WTC11 (cell line): ENCODE measurements at regions not wholly inside any gene's neighbourhood (a gene's known extent, or its start where the extent isn't known, plus 50 kb on each side); places are given as distances from the start of the nearest gene placed in this dataset.

Experiments used
- ATAC-seq: fragments of 200-7000 bp; cut with Tn5 transposase; 2 replicates; pipeline ENCODE4 v1.10.0; 2021; ENCODE audit warnings: mild to moderate bottlenecking, moderate library complexity
- CTCF ChIA-PET: fragments of 300-600 bp; sonication (Branson Sonifier 250); formaldehyde crosslinking; loops from one replicate; lab custom pipeline; 2021; ENCODE audit warnings: antibody characterized with exemption; lab: Charles Lee
- POLR2A ChIA-PET: fragments of 350-600 bp; sonication (Branson Sonifier 250); formaldehyde crosslinking; loops from one replicate; lab custom pipeline; 2021; ENCODE audit warnings: antibody characterized with exemption; lab: Charles Lee
- DNase-seq: peaks from one replicate; pipeline ENCODE4 v3.0.0; 2021; ENCODE audit warnings: low spot score
- H3K27ac Mint-ChIP-seq: 2 replicates; pipeline ENCODE4 v1.8.0; 2021; ENCODE audit warnings: mixed read lengths
- H3K27me3 Mint-ChIP-seq: 2 replicates; pipeline ENCODE4 v1.8.0; 2021; ENCODE audit warnings: low read depth, mild to moderate bottlenecking, moderate library complexity, mixed read lengths
- H3K36me3 Mint-ChIP-seq: 2 replicates; pipeline ENCODE4 v1.8.0; 2021; ENCODE audit warnings: mixed read lengths
- H3K4me1 Mint-ChIP-seq: 2 replicates; pipeline ENCODE4 v1.8.0; 2022; ENCODE audit warnings: mixed read lengths
- H3K4me3 Mint-ChIP-seq: 2 replicates; pipeline ENCODE4 v1.8.0; 2021; ENCODE audit warnings: mild to moderate bottlenecking, moderate library complexity, mixed read lengths
- H3K9me3 Mint-ChIP-seq: 2 replicates; pipeline ENCODE4 v1.8.0; 2021; ENCODE audit warnings: mixed read lengths
- ATF1 ChIP-seq: sonication (generic); formaldehyde crosslinking; IDR thresholded peaks from 2 replicates; pipeline ENCODE4 v1.8.1; 2023; ENCODE audit warnings: mild to moderate bottlenecking, moderate library complexity, missing genetic modification reagents
- ATF3 ChIP-seq: sonication (generic); formaldehyde crosslinking; conservative IDR thresholded peaks from 2 replicates; pipeline ENCODE4 v1.8.1; 2022; ENCODE audit warnings: mild to moderate bottlenecking, missing genetic modification reagents
- CBFB ChIP-seq: sonication (generic); formaldehyde crosslinking; IDR thresholded peaks from 2 replicates; pipeline ENCODE4 v1.8.1; 2022; ENCODE audit warnings: mild to moderate bottlenecking, low read depth, missing genetic modification reagents
- E2F5 ChIP-seq: sonication (generic); formaldehyde crosslinking; IDR thresholded peaks from 2 replicates; pipeline ENCODE4 v1.8.1; 2022; ENCODE audit warnings: mild to moderate bottlenecking, moderate library complexity, missing genetic modification reagents
- FOXP1 ChIP-seq: sonication (generic); formaldehyde crosslinking; IDR thresholded peaks from 2 replicates; pipeline ENCODE4 v1.8.0; 2022; ENCODE audit warnings: missing genetic modification reagents, mild to moderate bottlenecking, moderate library complexity, borderline replicate concordance
- FOXP4 ChIP-seq: sonication (generic); formaldehyde crosslinking; IDR thresholded peaks from 2 replicates; pipeline ENCODE4 v1.8.0; 2022; ENCODE audit warnings: mild to moderate bottlenecking, missing genetic modification reagents
- GRHL2 ChIP-seq: fragments of 250-450 bp; sonication (Bioruptor Pico); IDR thresholded peaks from 2 replicates; pipeline ENCODE4 v1.8.0; 2022; ENCODE audit warnings: mild to moderate bottlenecking, moderate library complexity; ENCODE audit not compliant: insufficient replicate concordance, severe bottlenecking
- HMGXB4 ChIP-seq: sonication (generic); formaldehyde crosslinking; IDR thresholded peaks from 2 replicates; pipeline ENCODE4 v1.8.1; 2023; ENCODE audit warnings: mild to moderate bottlenecking, moderate library complexity, missing genetic modification reagents
- IRF2 ChIP-seq: sonication (generic); formaldehyde crosslinking; IDR thresholded peaks from 2 replicates; pipeline ENCODE4 v1.8.0; 2022; ENCODE audit warnings: low read depth, missing genetic modification reagents, borderline replicate concordance
- JAZF1 ChIP-seq: fragments of 250-450 bp; sonication (Bioruptor Pico); IDR thresholded peaks from 2 replicates; pipeline ENCODE4 v1.9.0; 2021; ENCODE audit warnings: moderate library complexity, mild to moderate bottlenecking, inconsistent platforms
- MYBL2 ChIP-seq: sonication (generic); formaldehyde crosslinking; IDR thresholded peaks from 2 replicates; pipeline ENCODE4 v1.8.1; 2023; ENCODE audit warnings: mild to moderate bottlenecking, moderate library complexity, missing genetic modification reagents
- NFE2L1 ChIP-seq: sonication (generic); formaldehyde crosslinking; IDR thresholded peaks from 2 replicates; pipeline ENCODE4 v1.8.1; 2023; ENCODE audit warnings: missing genetic modification reagents
- NR2C2 ChIP-seq: sonication (generic); formaldehyde crosslinking; IDR thresholded peaks from 2 replicates; pipeline ENCODE4 v1.8.0; 2022; ENCODE audit warnings: mild to moderate bottlenecking, missing genetic modification reagents
- RORB ChIP-seq: fragments of 250-450 bp; sonication (Bioruptor Pico); IDR thresholded peaks from 2 replicates; pipeline ENCODE4 v1.9.0; 2021; ENCODE audit warnings: mild to moderate bottlenecking
- SMAD4 ChIP-seq: sonication (generic); formaldehyde crosslinking; IDR thresholded peaks from 2 replicates; pipeline ENCODE4 v1.8.0; 2022; ENCODE audit warnings: mild to moderate bottlenecking, missing genetic modification reagents
- ZBTB21 ChIP-seq: sonication (generic); formaldehyde crosslinking; IDR thresholded peaks from 2 replicates; pipeline ENCODE4 v1.8.1; 2023; ENCODE audit warnings: mild to moderate bottlenecking, missing genetic modification reagents, borderline replicate concordance
- ZNF425 ChIP-seq: fragments of 250-450 bp; sonication (Bioruptor Pico); conservative IDR thresholded peaks from 2 replicates; pipeline ENCODE4 v1.9.0; 2021; ENCODE audit warnings: mild to moderate bottlenecking

GRCh38 chr18:78641689-78642231 is 337.9 kb upstream of the SALL3 start:
- DNase-seq (no peak), ATAC-seq (no peak)
- peaks cover 30% of the 10 kb centered on the region for H3K9me3 Mint-ChIP-seq
- H3K4me1 Mint-ChIP-seq, result peaks cover 6% of the 10 kb centered on the region; the same call in 1 of the 2 replicates
- TF ChIP-seq JAZF1 (no peak), NR2C2 (CRISPR knock-in tag) (no peak)
- POLR2A ChIA-PET, result no interaction called here
- peaks cover under 1% of the 10 kb centered on the region for H3K27me3 Mint-ChIP-seq
- peaks cover 22% of the 10 kb centered on the region for H3K36me3 Mint-ChIP-seq
- CTCF ChIA-PET, result no interaction called here
- H3K4me3 Mint-ChIP-seq, result no peak overlapping the region
- no peak overlapping the region for H3K27ac Mint-ChIP-seq

- DNase-seq, result no peak
- CTCF ChIA-PET, result no interaction called here
These were observed 337.2 kb upstream of the SALL3 start for GRCh38 chr18:78642296-78642951.

GRCh38 chr18:78643004-78643403 is 336.6 kb upstream of the SALL3 start:
- H3K4me1 Mint-ChIP-seq, result peaks cover 6% of the 10 kb centered on the region; the same call in 1 of the 2 replicates
- POLR2A ChIA-PET, result no interaction called here
- H3K27ac Mint-ChIP-seq, result no peak overlapping the region
- TF ChIP-seq IRF2 (CRISPR knock-in tag) (no peak), E2F5 (CRISPR knock-in tag) (no peak), NFE2L1 (CRISPR knock-in tag) (no peak), ATF3 (CRISPR knock-in tag) (no peak), HMGXB4 (CRISPR knock-in tag) (no peak)
- H3K36me3 Mint-ChIP-seq, result peaks cover 32% of the 10 kb centered on the region
- ATAC-seq (no peak), DNase-seq (no peak)
- no peak overlapping the region for H3K4me3 Mint-ChIP-seq
- CTCF ChIA-PET, result no interaction called here
- H3K9me3 Mint-ChIP-seq, result peaks cover 36% of the 10 kb centered on the region
- H3K27me3 Mint-ChIP-seq, result no peaks in the 10 kb centered on the region; the same call in none of the 2 replicates

More at GRCh38 chr18:78642296-78642951, 337.2 kb upstream of the SALL3 start:
- Mint-ChIP-seq H3K4me1 (peaks cover 6% of the 10 kb centered on the region; the same call in 1 of the 2 replicates), H3K27me3 (no peaks in the 10 kb centered on the region; the same call in 1 of the 2 replicates), H3K27ac (no peak overlapping the region), H3K9me3 (peaks cover 30% of the 10 kb centered on the region), H3K36me3 (peaks cover 26% of the 10 kb centered on the region), H3K4me3 (no peak overlapping the region)
- POLR2A ChIA-PET, result no interaction called here
- TF ChIP-seq FOXP4, result no peak
- no peak for TF ChIP-seq NR2C2 (CRISPR knock-in tag)
- TF ChIP-seq ZBTB21 (CRISPR knock-in tag), result no peak
- no peak for ATAC-seq

- H3K4me1 Mint-ChIP-seq, result peaks cover 6% of the 10 kb centered on the region; the same call in 1 of the 2 replicates
- H3K9me3 Mint-ChIP-seq, result peaks cover 46% of the 10 kb centered on the region
- TF ChIP-seq ZNF425 (CRISPR knock-in tag) (no peak), RORB (CRISPR knock-in tag) (no peak), SMAD4 (CRISPR knock-in tag) (no peak), MYBL2 (no peak), ATF1 (CRISPR knock-in tag) (no peak), FOXP1 (no peak), GRHL2 (CRISPR knock-in tag) (no peak), CBFB (CRISPR knock-in tag) (no peak)
- POLR2A ChIA-PET, result no interaction called here
- H3K36me3 Mint-ChIP-seq, result peaks cover 38% of the 10 kb centered on the region
- no peak for DNase-seq
- no peaks in the 10 kb centered on the region; the same call in none of the 2 replicates for H3K27me3 Mint-ChIP-seq
- CTCF ChIA-PET, result no interaction called here
- H3K4me3 Mint-ChIP-seq, result no peak overlapping the region
- ATAC-seq, result no peak
- no peak overlapping the region for H3K27ac Mint-ChIP-seq
These were observed 335.6 kb upstream of the SALL3 start for GRCh38 chr18:78643981-78644380.
